ENCODE measurements at regions not wholly inside any gene's neighbourhood (a gene's known extent, or its start where the extent isn't known, plus 50 kb on each side); places are given as distances from the start of the nearest gene placed in this dataset.

DNA sequence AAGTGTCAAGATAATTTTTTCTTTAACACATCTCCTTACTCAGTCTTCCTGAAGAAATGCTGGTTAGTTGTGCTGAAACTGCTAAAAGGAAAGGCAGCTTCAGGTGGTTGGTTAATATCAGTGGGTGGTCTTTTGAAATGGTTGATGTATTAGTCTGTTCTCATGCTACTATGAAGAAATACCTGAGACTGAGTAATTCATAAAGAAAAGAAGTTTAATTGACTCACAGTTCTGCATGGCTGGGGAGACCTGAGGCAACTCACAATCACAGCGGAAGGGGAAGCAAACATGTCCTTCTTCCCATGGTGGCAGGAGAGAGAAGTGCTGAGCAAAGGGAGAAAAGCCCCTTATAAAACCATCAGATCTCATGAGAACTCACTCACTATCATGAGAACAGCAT, 125.9 kb upstream of the CYRIA start:
- no peaks in the 10 kb centered on the region for H3F3A ChIP-seq (ENCODE audit: insufficient read depth, low read length, poor library complexity, severe bottlenecking)
- no peaks in the 10 kb centered on the region for H3K27me3 ChIP-seq (ENCODE audit: insufficient read depth, low read depth, low read length)
- H4K20me1 ChIP-seq (ENCODE audit: insufficient read depth): no peaks in the 10 kb centered on the region
- H3K9me3 ChIP-seq (ENCODE audit: low read length): no peaks in the 10 kb centered on the region
- TF ChIP-seq RAD21 (conservative IDR thresholded peaks at IDR 0.05): no peak
- no peak overlapping the region for H3K27ac ChIP-seq (ENCODE audit: low read length)
- no peak overlapping the region for H2AFZ ChIP-seq (ENCODE audit: low read depth, low read length)
- H3K79me2 ChIP-seq (replicated peaks; ENCODE audit: insufficient read depth, low read length): no peaks in the 10 kb centered on the region
- no peak overlapping the region for H3K9ac ChIP-seq (ENCODE audit: low read length)
- no peaks in the 10 kb centered on the region for H3K9me2 ChIP-seq (ENCODE audit: insufficient read depth, low read length)
- H3K4me3 ChIP-seq (ENCODE audit: low read length): no peak overlapping the region
- H3K4me2 ChIP-seq (ENCODE audit: low read length): no peak overlapping the region
- no peaks in the 10 kb centered on the region for H3K36me3 ChIP-seq (ENCODE audit: insufficient read depth, low read length)

DNA sequence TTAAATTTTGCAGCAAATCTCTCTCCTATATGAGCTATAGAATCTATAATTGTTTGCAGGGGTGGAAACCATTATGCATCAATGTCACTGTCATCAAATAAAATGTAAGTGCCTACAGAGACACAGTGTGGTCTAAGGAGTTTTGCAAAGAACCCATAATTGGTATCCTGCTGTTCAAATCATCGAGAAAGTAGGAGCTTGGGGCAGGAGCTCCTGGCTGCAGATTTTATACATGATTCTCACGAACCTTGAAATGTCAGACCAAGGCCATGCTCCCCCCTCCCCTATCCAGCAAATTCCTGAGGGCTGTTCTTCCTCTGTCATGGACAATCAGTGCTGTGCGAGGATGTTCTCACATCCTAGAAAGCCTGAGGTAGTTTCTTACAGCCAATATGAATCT, 119.5 kb upstream of the CYRIA start:
- Histone ChIP-seq H4K20me1 (ENCODE audit: insufficient read depth) (no peaks in the 10 kb centered on the region), H3K9me3 (ENCODE audit: low read length) (no peaks in the 10 kb centered on the region), H3K27ac (ENCODE audit: low read length) (peak overlapping the region; percentile 80), H3K4me3 (ENCODE audit: low read length) (peak overlapping the region; percentile 45), H3F3A (ENCODE audit: insufficient read depth, low read length, poor library complexity, severe bottlenecking) (no peaks in the 10 kb centered on the region), H3K79me2 (replicated peaks; ENCODE audit: insufficient read depth, low read length) (no peaks in the 10 kb centered on the region), H3K9ac (ENCODE audit: low read length) (peak overlapping the region; percentile 48), H3K9me2 (ENCODE audit: insufficient read depth, low read length) (no peaks in the 10 kb centered on the region), H3K36me3 (ENCODE audit: insufficient read depth, low read length) (no peaks in the 10 kb centered on the region), H2AFZ (ENCODE audit: low read depth, low read length) (no peak overlapping the region), H3K27me3 (ENCODE audit: insufficient read depth, low read depth, low read length) (no peaks in the 10 kb centered on the region), H3K4me2 (ENCODE audit: low read length) (peak overlapping the region; percentile 56)
- no peak for TF ChIP-seq EZH2 (IDR thresholded peaks at IDR 0.05; ENCODE audit: borderline replicate concordance, insufficient read depth, low read length, poor library complexity, severe bottlenecking)
- TF ChIP-seq TAF1 (IDR thresholded peaks at IDR 0.05; ENCODE audit: low read depth): no peak
- TF ChIP-seq, protein P1, sequence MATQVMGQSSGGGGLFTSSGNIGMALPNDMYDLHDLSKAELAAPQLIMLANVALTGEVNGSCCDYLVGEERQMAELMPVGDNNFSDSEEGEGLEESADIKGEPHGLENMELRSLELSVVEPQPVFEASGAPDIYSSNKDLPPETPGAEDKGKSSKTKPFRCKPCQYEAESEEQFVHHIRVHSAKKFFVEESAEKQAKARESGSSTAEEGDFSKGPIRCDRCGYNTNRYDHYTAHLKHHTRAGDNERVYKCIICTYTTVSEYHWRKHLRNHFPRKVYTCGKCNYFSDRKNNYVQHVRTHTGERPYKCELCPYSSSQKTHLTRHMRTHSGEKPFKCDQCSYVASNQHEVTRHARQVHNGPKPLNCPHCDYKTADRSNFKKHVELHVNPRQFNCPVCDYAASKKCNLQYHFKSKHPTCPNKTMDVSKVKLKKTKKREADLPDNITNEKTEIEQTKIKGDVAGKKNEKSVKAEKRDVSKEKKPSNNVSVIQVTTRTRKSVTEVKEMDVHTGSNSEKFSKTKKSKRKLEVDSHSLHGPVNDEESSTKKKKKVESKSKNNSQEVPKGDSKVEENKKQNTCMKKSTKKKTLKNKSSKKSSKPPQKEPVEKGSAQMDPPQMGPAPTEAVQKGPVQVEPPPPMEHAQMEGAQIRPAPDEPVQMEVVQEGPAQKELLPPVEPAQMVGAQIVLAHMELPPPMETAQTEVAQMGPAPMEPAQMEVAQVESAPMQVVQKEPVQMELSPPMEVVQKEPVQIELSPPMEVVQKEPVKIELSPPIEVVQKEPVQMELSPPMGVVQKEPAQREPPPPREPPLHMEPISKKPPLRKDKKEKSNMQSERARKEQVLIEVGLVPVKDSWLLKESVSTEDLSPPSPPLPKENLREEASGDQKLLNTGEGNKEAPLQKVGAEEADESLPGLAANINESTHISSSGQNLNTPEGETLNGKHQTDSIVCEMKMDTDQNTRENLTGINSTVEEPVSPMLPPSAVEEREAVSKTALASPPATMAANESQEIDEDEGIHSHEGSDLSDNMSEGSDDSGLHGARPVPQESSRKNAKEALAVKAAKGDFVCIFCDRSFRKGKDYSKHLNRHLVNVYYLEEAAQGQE (IDR thresholded peaks at IDR 0.05; ENCODE audit: borderline replicate concordance): peak; percentile 19
- TF ChIP-seq MXI1 (conservative IDR thresholded peaks at IDR 0.05; ENCODE audit: poor library complexity, severe bottlenecking): peak; percentile 30
- peak; percentile 82 for TF ChIP-seq POLR2AphosphoS5 (IDR thresholded peaks at IDR 0.05)
- peak; percentile 44 for TF ChIP-seq RAD21 (conservative IDR thresholded peaks at IDR 0.05)
- TF ChIP-seq EP300 (conservative IDR thresholded peaks at IDR 0.05; ENCODE audit: poor library complexity, severe bottlenecking): peak; percentile 85

DNA sequence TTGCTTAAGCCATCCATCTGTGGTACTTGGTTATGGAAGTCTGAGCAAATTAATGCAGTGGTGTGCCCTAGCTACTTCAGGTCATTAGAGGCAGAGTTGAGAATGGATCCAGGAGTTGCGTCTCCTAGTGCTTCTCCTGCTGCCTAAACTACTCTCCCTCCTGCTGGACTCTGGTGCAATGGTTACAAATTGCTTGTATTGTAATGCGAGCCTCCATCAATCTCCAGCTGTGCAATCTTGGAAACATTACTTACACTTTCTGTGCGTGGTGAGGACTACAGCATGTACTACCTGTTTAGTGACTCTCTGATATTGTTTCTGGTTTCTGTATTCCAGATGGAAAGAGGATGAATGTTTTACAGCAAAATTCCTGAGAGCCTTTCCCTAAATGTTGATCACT, 119.0 kb upstream of the CYRIA start:
- TF ChIP-seq POLR2AphosphoS5 (IDR thresholded peaks at IDR 0.05): no peak
- TF ChIP-seq RAD21 (conservative IDR thresholded peaks at IDR 0.05): no peak
- TF ChIP-seq EZH2 (IDR thresholded peaks at IDR 0.05; ENCODE audit: borderline replicate concordance, insufficient read depth, low read length, poor library complexity, severe bottlenecking): no peak
- TF ChIP-seq TAF1 (IDR thresholded peaks at IDR 0.05; ENCODE audit: low read depth): no peak
- no peak for TF ChIP-seq MXI1 (conservative IDR thresholded peaks at IDR 0.05; ENCODE audit: poor library complexity, severe bottlenecking)
- TF ChIP-seq, protein P1 (IDR thresholded peaks at IDR 0.05; ENCODE audit: borderline replicate concordance): no peak
- no peak for TF ChIP-seq EP300 (conservative IDR thresholded peaks at IDR 0.05; ENCODE audit: poor library complexity, severe bottlenecking)
- TF ChIP-seq, protein P2, sequence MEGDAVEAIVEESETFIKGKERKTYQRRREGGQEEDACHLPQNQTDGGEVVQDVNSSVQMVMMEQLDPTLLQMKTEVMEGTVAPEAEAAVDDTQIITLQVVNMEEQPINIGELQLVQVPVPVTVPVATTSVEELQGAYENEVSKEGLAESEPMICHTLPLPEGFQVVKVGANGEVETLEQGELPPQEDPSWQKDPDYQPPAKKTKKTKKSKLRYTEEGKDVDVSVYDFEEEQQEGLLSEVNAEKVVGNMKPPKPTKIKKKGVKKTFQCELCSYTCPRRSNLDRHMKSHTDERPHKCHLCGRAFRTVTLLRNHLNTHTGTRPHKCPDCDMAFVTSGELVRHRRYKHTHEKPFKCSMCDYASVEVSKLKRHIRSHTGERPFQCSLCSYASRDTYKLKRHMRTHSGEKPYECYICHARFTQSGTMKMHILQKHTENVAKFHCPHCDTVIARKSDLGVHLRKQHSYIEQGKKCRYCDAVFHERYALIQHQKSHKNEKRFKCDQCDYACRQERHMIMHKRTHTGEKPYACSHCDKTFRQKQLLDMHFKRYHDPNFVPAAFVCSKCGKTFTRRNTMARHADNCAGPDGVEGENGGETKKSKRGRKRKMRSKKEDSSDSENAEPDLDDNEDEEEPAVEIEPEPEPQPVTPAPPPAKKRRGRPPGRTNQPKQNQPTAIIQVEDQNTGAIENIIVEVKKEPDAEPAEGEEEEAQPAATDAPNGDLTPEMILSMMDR (IDR thresholded peaks at IDR 0.05; ENCODE audit: poor library complexity, severe bottlenecking): no peak
- TF ChIP-seq SMC3 (conservative IDR thresholded peaks at IDR 0.05; ENCODE audit: poor library complexity): no peak
- peak overlapping the region; percentile 56 for H3K4me2 ChIP-seq (ENCODE audit: low read length)

More for the DNA sequence above, 119.0 kb upstream of the CYRIA start:
- Histone ChIP-seq H3K79me2 (replicated peaks; ENCODE audit: insufficient read depth, low read length) (no peaks in the 10 kb centered on the region), H3K27ac (ENCODE audit: low read length) (peak overlapping the region; percentile 80), H3K4me3 (ENCODE audit: low read length) (peak overlapping the region; percentile 45), H3K9ac (ENCODE audit: low read length) (peak overlapping the region; percentile 48), H3F3A (ENCODE audit: insufficient read depth, low read length, poor library complexity, severe bottlenecking) (no peaks in the 10 kb centered on the region), H4K20me1 (ENCODE audit: insufficient read depth) (no peaks in the 10 kb centered on the region), H3K9me3 (ENCODE audit: low read length) (no peaks in the 10 kb centered on the region), H3K36me3 (ENCODE audit: insufficient read depth, low read length) (no peaks in the 10 kb centered on the region), H3K27me3 (ENCODE audit: insufficient read depth, low read depth, low read length) (no peaks in the 10 kb centered on the region), H3K9me2 (ENCODE audit: insufficient read depth, low read length) (no peaks in the 10 kb centered on the region), H2AFZ (ENCODE audit: low read depth, low read length) (no peak overlapping the region)

Data from neural cell (in vitro differentiated cells).